OCI-LY1 (cell line): ENCODE measurements at regions not wholly inside any gene's neighbourhood (a gene's known extent, or its start where the extent isn't known, plus 50 kb on each side); places are given as distances from the start of the nearest gene placed in this dataset.

ENCODE experiments used
- EZH2 ChIP-seq: fragments of 200-600 bp; sonication (generic), shearing (Covaris generic); IDR thresholded peaks from 2 replicates; pipeline ENCODE4 v1.8.0; 2017; ENCODE audit warnings: borderline replicate concordance, mixed run types, mild to moderate bottlenecking, antibody characterized with exemption, low read length, moderate library complexity, mixed read lengths
- TF ChIP-seq, protein P1 (sequence below): fragments of 200-600 bp; sonication (generic), shearing (Covaris generic); IDR thresholded peaks from 2 replicates; pipeline ENCODE4 v1.5.1; 2017; ENCODE audit warnings: mild to moderate bottlenecking, antibody characterized with exemption, low read length, moderate library complexity, mixed read lengths

- TF ChIP-seq, protein P1, sequence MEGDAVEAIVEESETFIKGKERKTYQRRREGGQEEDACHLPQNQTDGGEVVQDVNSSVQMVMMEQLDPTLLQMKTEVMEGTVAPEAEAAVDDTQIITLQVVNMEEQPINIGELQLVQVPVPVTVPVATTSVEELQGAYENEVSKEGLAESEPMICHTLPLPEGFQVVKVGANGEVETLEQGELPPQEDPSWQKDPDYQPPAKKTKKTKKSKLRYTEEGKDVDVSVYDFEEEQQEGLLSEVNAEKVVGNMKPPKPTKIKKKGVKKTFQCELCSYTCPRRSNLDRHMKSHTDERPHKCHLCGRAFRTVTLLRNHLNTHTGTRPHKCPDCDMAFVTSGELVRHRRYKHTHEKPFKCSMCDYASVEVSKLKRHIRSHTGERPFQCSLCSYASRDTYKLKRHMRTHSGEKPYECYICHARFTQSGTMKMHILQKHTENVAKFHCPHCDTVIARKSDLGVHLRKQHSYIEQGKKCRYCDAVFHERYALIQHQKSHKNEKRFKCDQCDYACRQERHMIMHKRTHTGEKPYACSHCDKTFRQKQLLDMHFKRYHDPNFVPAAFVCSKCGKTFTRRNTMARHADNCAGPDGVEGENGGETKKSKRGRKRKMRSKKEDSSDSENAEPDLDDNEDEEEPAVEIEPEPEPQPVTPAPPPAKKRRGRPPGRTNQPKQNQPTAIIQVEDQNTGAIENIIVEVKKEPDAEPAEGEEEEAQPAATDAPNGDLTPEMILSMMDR = no peak
- no peak for TF ChIP-seq EZH2
These were observed 953.4 kb downstream of the FAT4 start for GRCh38 chr4:126268106-126268505.
